Nephron progenitor cell (in vitro differentiated cells): ENCODE measurements at regions not wholly inside any gene's neighbourhood (a gene's known extent, or its start where the extent isn't known, plus 50 kb on each side); places are given as distances from the start of the nearest gene placed in this dataset.

ENCODE experiments used
- DNase-seq: peaks from one replicate; pipeline ENCODE4 v3.0.0; 2021
- H3K27ac Mint-ChIP-seq: 2 replicates; pipeline ENCODE4 v1.8.0; 2021; ENCODE audit warnings: mild to moderate bottlenecking, moderate library complexity, mixed read lengths
- H3K27me3 Mint-ChIP-seq: 2 replicates; pipeline ENCODE4 v1.8.0; 2021; ENCODE audit warnings: mild to moderate bottlenecking, low read depth, mixed read lengths; ENCODE audit not compliant: poor library complexity
- H3K36me3 Mint-ChIP-seq: 2 replicates; pipeline ENCODE4 v1.8.0; 2021; ENCODE audit warnings: low read depth, mixed read lengths
- H3K4me1 Mint-ChIP-seq: 2 replicates; pipeline ENCODE4 v1.8.0; 2021; ENCODE audit warnings: mixed read lengths
- H3K4me3 Mint-ChIP-seq: 2 replicates; pipeline ENCODE4 v1.8.0; 2021; ENCODE audit warnings: mild to moderate bottlenecking, moderate library complexity, mixed read lengths
- H3K9me3 Mint-ChIP-seq: 2 replicates; pipeline ENCODE4 v1.8.0; 2021; ENCODE audit warnings: mild to moderate bottlenecking, moderate library complexity, mixed read lengths
- TF ChIP-seq, protein P1 (sequence below): fragments of 200-600 bp; sonication (generic); IDR thresholded peaks from 2 replicates; pipeline ENCODE4 v1.5.0; 2021; ENCODE audit warnings: antibody characterized with exemption

DNA sequence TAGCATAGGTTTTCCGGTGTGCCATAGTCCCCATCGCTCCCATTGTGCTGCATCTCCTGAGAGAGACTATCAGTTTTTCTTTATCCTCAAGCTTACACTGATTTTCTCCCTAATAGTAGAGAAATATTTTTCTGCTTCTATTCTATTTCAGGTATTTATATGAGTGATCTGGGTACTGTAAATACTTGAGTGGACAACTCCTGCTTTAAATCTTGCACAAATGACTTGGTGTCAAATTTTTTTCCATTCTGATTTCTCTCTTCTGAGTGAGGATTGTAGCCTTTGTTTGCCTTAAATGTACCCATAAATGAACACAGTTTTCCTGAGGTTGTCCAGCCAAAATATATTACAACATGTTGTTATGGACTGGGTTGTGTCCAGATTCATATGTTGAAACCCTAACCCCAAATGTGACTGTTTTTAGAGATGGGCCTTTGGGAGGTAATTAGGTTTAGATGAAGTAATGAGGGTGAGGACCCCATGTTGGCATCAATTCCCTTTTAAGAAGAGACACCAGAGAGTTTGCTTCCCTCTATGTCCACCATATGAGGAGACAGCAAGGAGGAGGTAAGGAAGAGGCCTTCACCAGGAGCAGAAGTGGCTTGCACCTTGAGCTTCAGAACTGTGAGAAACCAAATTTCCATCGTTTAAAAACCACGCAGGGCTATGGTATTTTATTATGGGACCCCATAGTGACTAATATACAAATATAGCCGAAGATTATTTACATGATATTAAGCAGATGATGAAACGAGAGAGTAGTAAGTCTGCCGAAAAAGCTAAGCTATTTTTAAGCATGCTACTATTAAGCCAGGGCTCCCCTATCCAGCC, 336.4 kb upstream of the MPDZ start:
- peaks cover 13% of the 10 kb centered on the region for H3K9me3 Mint-ChIP-seq
- no peak overlapping the region for H3K27ac Mint-ChIP-seq
- no peaks in the 10 kb centered on the region for H3K36me3 Mint-ChIP-seq
- H3K4me3 Mint-ChIP-seq: no peak overlapping the region
- no peak for DNase-seq
- TF ChIP-seq, protein P1, sequence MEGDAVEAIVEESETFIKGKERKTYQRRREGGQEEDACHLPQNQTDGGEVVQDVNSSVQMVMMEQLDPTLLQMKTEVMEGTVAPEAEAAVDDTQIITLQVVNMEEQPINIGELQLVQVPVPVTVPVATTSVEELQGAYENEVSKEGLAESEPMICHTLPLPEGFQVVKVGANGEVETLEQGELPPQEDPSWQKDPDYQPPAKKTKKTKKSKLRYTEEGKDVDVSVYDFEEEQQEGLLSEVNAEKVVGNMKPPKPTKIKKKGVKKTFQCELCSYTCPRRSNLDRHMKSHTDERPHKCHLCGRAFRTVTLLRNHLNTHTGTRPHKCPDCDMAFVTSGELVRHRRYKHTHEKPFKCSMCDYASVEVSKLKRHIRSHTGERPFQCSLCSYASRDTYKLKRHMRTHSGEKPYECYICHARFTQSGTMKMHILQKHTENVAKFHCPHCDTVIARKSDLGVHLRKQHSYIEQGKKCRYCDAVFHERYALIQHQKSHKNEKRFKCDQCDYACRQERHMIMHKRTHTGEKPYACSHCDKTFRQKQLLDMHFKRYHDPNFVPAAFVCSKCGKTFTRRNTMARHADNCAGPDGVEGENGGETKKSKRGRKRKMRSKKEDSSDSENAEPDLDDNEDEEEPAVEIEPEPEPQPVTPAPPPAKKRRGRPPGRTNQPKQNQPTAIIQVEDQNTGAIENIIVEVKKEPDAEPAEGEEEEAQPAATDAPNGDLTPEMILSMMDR: no peak
- no peaks in the 10 kb centered on the region for H3K27me3 Mint-ChIP-seq
- peaks cover 34% of the 10 kb centered on the region for H3K4me1 Mint-ChIP-seq

DNA sequence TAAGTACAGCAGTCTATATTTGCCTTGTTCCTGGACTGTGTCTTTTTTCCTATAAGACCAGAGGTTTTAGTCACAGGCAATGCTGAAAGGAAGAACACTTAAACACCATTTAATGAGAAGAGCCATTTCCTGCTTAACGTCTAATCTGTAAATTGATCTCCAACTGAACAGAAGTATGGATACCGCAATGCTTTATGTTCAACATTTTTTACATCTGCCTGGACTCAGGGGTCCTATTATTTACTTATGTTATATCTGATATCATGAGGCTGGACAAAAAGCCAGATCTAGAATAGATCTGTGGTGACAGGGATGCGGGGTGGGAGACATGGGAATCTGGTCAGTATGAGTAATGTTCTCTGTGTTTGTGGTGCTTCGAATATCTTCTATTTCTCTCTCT, 334.6 kb upstream of the MPDZ start:
- peaks cover 13% of the 10 kb centered on the region for H3K9me3 Mint-ChIP-seq

DNA sequence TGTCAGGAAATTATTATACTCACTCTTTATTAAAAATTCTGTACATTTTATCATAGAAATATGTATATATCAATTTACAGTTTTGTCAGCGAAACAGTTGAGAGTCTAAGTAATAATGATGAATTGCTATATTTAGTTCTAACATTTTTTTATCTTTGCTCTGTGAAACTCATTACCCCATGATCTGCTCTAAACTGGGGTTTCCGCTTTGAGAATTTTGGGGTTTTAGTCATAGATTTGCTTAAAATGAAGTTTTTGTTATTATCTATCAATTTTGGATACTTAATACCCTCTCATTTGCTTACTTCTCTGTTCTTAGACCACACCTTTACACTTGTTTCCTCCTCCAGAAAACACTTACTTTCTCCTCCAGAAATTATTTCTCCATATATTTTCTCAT, 333.8 kb upstream of the MPDZ start:
- H3K36me3 Mint-ChIP-seq: no peaks in the 10 kb centered on the region
- H3K9me3 Mint-ChIP-seq: peaks cover 13% of the 10 kb centered on the region
- TF ChIP-seq, protein P1: no peak
- H3K4me1 Mint-ChIP-seq: peaks cover 34% of the 10 kb centered on the region
- H3K27ac Mint-ChIP-seq: no peak overlapping the region
- no peak overlapping the region for H3K4me3 Mint-ChIP-seq
- DNase-seq: no peak
- peaks cover 2% of the 10 kb centered on the region for H3K27me3 Mint-ChIP-seq

More for the DNA sequence above, 334.6 kb upstream of the MPDZ start:
- Mint-ChIP-seq H3K27ac (no peak overlapping the region), H3K4me1 (peaks cover 28% of the 10 kb centered on the region), H3K4me3 (no peak overlapping the region), H3K36me3 (no peaks in the 10 kb centered on the region), H3K27me3 (no peaks in the 10 kb centered on the region)
- TF ChIP-seq, protein P1: no peak
- no peak for DNase-seq

DNA sequence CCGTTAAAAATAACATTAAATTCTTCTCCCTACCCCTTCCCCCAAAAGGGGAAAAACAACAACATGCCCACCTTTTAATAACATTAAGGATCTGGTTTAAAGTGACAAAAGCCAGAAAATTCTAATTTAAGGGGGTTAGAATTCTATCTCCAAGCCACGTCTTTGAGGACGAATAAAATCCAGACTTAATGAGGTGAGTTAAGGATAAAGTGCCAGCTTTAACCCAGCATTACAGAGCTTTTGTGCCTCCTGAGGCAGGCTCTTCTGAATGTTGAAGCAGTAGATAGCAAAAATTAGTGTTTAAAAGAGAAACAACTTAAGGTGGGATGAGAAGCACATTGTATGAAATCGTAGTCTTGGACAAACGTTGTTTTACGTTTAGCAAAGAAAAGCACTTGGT, 329.0 kb upstream of the MPDZ start:
- H3K9me3 Mint-ChIP-seq: peaks cover 13% of the 10 kb centered on the region
- peaks cover 47% of the 10 kb centered on the region for H3K4me1 Mint-ChIP-seq
- peaks cover 2% of the 10 kb centered on the region for H3K27me3 Mint-ChIP-seq
- no peaks in the 10 kb centered on the region for H3K36me3 Mint-ChIP-seq
- peak overlapping the region; percentile 96 for H3K27ac Mint-ChIP-seq
- TF ChIP-seq, protein P1: no peak
- no peak for DNase-seq
- H3K4me3 Mint-ChIP-seq: peak overlapping the region; percentile 72

DNA sequence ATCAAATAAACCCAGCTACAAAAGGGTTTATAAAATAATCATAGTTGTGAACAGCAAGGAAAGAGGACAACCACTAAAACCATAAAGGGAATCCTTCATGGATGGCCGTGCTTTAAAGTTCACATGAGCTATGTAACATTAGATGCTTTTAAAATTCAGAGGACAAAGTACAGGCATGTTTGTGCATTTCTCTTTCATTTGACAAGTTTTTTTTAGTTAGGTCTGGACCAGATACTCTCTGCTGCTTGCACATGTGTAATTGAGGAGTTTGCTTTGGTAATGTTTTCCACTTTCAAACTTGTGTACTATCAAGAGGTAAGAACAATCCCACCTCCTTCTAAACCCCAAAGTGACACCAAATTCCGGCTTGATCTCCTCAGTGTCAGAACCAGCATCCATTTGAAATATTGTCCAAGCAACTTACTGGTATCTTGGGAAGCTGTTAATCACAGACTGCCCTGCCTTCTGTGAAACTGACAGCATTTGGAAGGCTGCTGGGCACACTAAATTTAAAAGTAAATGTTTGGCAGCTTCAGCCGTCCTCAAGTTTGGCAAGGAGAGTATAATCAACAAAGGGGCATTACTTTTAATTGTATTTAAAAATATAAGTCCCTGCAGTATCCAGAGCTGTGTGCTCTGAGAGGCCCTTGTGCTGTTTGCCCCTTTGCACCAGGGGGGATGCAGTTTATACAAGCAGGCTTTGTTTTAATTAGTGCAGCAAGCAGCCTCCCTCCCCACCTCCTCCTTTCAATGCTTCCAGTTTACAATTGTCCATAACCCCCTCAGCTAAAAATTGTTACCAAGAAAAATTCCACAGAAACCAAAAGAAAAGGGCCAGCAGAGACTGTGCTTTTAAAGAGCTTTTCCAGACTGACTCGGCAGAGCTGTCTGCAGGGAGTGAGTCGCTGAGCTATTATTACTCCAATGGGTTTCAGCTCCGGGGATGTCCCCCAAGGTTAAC, 328.3 kb upstream of the MPDZ start:
- peak overlapping the region; percentile 72 for H3K4me3 Mint-ChIP-seq
- peaks cover 3% of the 10 kb centered on the region for H3K36me3 Mint-ChIP-seq
- TF ChIP-seq, protein P1: no peak
- DNase-seq: peak; percentile 4
- peak overlapping the region; percentile 96 for H3K27ac Mint-ChIP-seq
- H3K4me1 Mint-ChIP-seq: peaks cover 47% of the 10 kb centered on the region
- peaks cover 17% of the 10 kb centered on the region for H3K9me3 Mint-ChIP-seq
- H3K27me3 Mint-ChIP-seq: peaks cover 2% of the 10 kb centered on the region
